Gastrocnemius medialis (tissue), 4 donors: ENCODE measurements at regions not wholly inside any gene's neighbourhood (a gene's known extent, or its start where the extent isn't known, plus 50 kb on each side); places are given as distances from the start of the nearest gene placed in this dataset.

Source experiments
- ATAC-seq, 2 donors: fragments of 150-250 bp; one replicate each; pipeline ENCODE4 v1.9.1; 2016
- DNase-seq, 2 donors: peaks; one replicate each; pipeline ENCODE4 v3.0.0-alpha.2; 2019
- H3K27ac ChIP-seq, 4 donors: fragments of 200-600 bp; sonication (generic); 1 replicate in 1 of 4; 2 replicates in 3 of 4; pipeline ENCODE4 v1.5.1; 2016 to 2018; ENCODE audit warnings: mild to moderate bottlenecking in 2 of 4, moderate library complexity in 1 of 4
- H3K27me3 ChIP-seq, 3 donors: fragments of 200-600 bp; sonication (generic) in 2 of 3; 1 replicate in 1 of 3; 2 replicates in 2 of 3; pipeline versions ENCODE4 v1.5.1 to v1.6.0; 2016 to 2019; ENCODE audit warnings: mild to moderate bottlenecking in 1 of 3, moderate library complexity in 1 of 3
- H3K36me3 ChIP-seq, 2 donors: fragments of 200-600 bp; sonication (generic) in 1 of 2; one replicate each; pipeline ENCODE4 v1.5.1; 2017 to 2018
- H3K4me1 ChIP-seq, 2 donors: fragments of 200-600 bp; sonication (generic) in 1 of 2; one replicate each; pipeline ENCODE4 v1.5.1; 2016 to 2017; ENCODE audit warnings: mild to moderate bottlenecking in 2 of 2
- H3K4me3 ChIP-seq, 4 donors: fragments of 200-600 bp; sonication (generic) in 3 of 4; 1 replicate in 1 of 4; 2 replicates in 3 of 4; pipeline ENCODE4 v1.5.1; 2016 to 2019; ENCODE audit warnings: mild to moderate bottlenecking in 2 of 4
- H3K9me3 ChIP-seq, 3 donors: fragments of 200-600 bp; sonication (generic) in 2 of 3; 1 replicate in 1 of 3; 2 replicates in 2 of 3; pipeline ENCODE4 v1.5.1; 2016 to 2019
- CTCF ChIP-seq, 5 experiments: fragments of 450-650 bp in 3 of 5; fragments of 200-600 bp in 2 of 5; sonication (generic) in 2 of 5; IDR thresholded peaks in 4 of 5; conservative IDR thresholded peaks in 1 of 5; 1 replicate in 4 of 5; 2 replicates in 1 of 5; pipeline ENCODE4 v1.5.1; 2016 to 2019; ENCODE audit warnings: antibody characterized with exemption in 5 of 5, mild to moderate bottlenecking in 3 of 5, moderate library complexity in 3 of 5
- POLR2A ChIP-seq, 2 donors: fragments of 450-650 bp; IDR thresholded peaks; one replicate each; pipeline ENCODE4 v1.6.1; 2017; ENCODE audit warnings: antibody characterized with exemption in 2 of 2, mild to moderate bottlenecking in 2 of 2, moderate library complexity in 2 of 2
- in situ Hi-C, 4 donors: fragments of 200-750 bp; cut with MboI; loops; one replicate each; pipeline versions ENCODE4 v1.15.0 to v1.8.0; 2017; ENCODE audit warnings: low sequenced_read_pairs in 4 of 4
- intact Hi-C: fragments of 100-400 bp; cut with DNase I; formaldehyde crosslinking; loops from one replicate; pipeline ENCODE4 v1.15.1; 2023; ENCODE audit warnings: low total_unique reads

DNA sequence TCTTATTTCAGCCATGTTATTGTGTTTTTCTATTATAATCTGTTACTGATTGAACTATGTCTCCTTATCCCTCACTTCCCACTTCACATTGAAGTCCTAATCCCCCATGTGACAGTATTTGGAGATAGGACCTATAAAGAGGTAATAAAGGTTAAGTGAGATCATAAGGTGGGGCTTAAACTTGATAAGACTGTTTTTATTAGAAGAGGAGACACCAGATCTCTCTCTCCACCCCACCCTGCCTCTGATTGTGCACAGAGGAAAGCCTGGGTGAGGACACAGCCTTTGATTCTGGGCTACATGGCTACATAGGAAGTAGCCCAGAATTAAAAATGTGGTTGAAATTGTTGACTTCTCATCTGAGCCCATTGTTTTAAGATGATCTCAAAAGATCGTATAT, 414.7 kb downstream of the SLC16A7 start:
- no peak for TF ChIP-seq CTCF (IDR thresholded peaks at IDR 0.05 in 4 of 5, conservative IDR thresholded peaks at IDR 0.05 in 1 of 5)
- no peak for TF ChIP-seq POLR2A (IDR thresholded peaks at IDR 0.05)
- no peaks in the 10 kb centered on the region for H3K4me1 ChIP-seq
- H3K27ac ChIP-seq, result no peak overlapping the region
- no peaks in the 10 kb centered on the region for H3K27me3 ChIP-seq
- intact Hi-C loops, result no loop called here
- H3K4me3 ChIP-seq, result no peak overlapping the region
- no peak for ATAC-seq
- H3K9me3 ChIP-seq, result no peaks in the 10 kb centered on the region
- in situ Hi-C loops, result no loop called here
- H3K36me3 ChIP-seq, result no peaks in the 10 kb centered on the region
- DNase-seq, result no peak

DNA sequence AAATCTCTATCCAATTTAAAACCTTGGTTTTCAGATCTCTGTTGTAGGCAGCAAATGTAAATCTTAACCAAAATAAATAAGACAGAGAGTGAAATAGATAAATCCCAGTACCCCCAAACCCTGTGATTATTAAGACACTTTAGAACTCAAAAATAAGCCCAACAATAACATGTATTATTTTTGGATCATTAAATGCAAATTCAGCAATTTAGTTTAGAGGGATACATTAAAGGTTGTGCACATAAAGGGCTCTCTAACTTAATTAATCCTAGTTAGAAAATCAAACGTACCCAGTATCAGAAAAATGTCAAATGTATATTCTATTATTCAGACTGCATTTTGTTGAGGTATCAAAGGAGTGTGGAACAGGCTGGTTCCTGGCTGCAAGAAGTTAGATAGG, 416.8 kb downstream of the SLC16A7 start:
- in situ Hi-C loops, result no loop called here

DNA sequence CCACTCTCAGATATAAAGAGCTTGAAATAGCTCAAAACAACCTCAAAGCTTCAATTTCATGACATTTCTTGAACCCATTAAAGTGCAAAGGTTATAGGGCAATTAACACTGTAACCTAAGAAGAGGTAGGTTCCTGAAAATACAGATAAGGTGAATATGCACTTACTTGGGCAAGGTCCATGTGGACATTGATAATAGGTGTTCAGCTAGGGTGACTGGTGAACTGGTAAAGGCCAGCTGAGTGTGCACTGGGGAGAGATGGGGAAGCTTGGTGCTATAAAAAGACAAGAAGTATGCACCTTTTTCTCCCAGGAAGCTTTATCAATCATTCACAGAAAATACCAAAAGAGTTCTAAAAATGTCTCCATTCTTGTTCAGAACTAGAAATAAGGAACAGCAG, 418.6 kb downstream of the SLC16A7 start:
- DNase-seq, result no peak
- in situ Hi-C loops, result no loop called here
- intact Hi-C loops, result no loop called here

More for the DNA sequence above, 416.8 kb downstream of the SLC16A7 start:
- ATAC-seq (no peak), DNase-seq (no peak)
- no peaks in the 10 kb centered on the region for H3K9me3 ChIP-seq
- no peaks in the 10 kb centered on the region for H3K36me3 ChIP-seq
- TF ChIP-seq POLR2A (IDR thresholded peaks at IDR 0.05), result no peak
- no peak for TF ChIP-seq CTCF (IDR thresholded peaks at IDR 0.05 in 4 of 5, conservative IDR thresholded peaks at IDR 0.05 in 1 of 5)
- no peaks in the 10 kb centered on the region for H3K4me1 ChIP-seq
- intact Hi-C loops, result no loop called here
- H3K27ac ChIP-seq, result no peak overlapping the region
- no peaks in the 10 kb centered on the region for H3K27me3 ChIP-seq
- no peak overlapping the region for H3K4me3 ChIP-seq

GRCh38 chr12:60020068-60020467, 424.2 kb downstream of the SLC16A7 start:
- Histone ChIP-seq H3K4me1 (no peaks in the 10 kb centered on the region), H3K36me3 (no peaks in the 10 kb centered on the region), H3K27ac (no peak overlapping the region), H3K27me3 (no peaks in the 10 kb centered on the region), H3K4me3 (no peak overlapping the region), H3K9me3 (no peaks in the 10 kb centered on the region)
- in situ Hi-C loops, result no loop called here
- ATAC-seq (no peak), DNase-seq (no peak)
- TF ChIP-seq CTCF (IDR thresholded peaks at IDR 0.05 in 4 of 5, conservative IDR thresholded peaks at IDR 0.05 in 1 of 5) (no peak), POLR2A (IDR thresholded peaks at IDR 0.05) (no peak)
- intact Hi-C loops, result no loop called here

More for the DNA sequence above, 418.6 kb downstream of the SLC16A7 start:
- H3K36me3 ChIP-seq, result no peaks in the 10 kb centered on the region
- no peaks in the 10 kb centered on the region for H3K27me3 ChIP-seq
- no peak overlapping the region for H3K4me3 ChIP-seq
- TF ChIP-seq POLR2A (IDR thresholded peaks at IDR 0.05) (no peak), CTCF (IDR thresholded peaks at IDR 0.05 in 4 of 5, conservative IDR thresholded peaks at IDR 0.05 in 1 of 5) (no peak)
- ATAC-seq, result no peak
- no peaks in the 10 kb centered on the region for H3K9me3 ChIP-seq
- H3K27ac ChIP-seq, result no peak overlapping the region
- H3K4me1 ChIP-seq, result no peaks in the 10 kb centered on the region

GRCh38 chr12:60021235-60021634, 425.4 kb downstream of the SLC16A7 start:
- ATAC-seq, result no peak
- no peak for TF ChIP-seq CTCF (IDR thresholded peaks at IDR 0.05 in 4 of 5, conservative IDR thresholded peaks at IDR 0.05 in 1 of 5)
- TF ChIP-seq POLR2A (IDR thresholded peaks at IDR 0.05), result no peak
- in situ Hi-C loops, result no loop called here

More at GRCh38 chr12:60021235-60021634, 425.4 kb downstream of the SLC16A7 start:
- no peaks in the 10 kb centered on the region for H3K36me3 ChIP-seq
- no peaks in the 10 kb centered on the region for H3K4me1 ChIP-seq
- no peak overlapping the region for H3K27ac ChIP-seq
- H3K9me3 ChIP-seq, result no peaks in the 10 kb centered on the region
- DNase-seq, result no peak
- intact Hi-C loops, result no loop called here
- no peak overlapping the region for H3K4me3 ChIP-seq
- H3K27me3 ChIP-seq, result no peaks in the 10 kb centered on the region
